ENCODE measurements at regions not wholly inside any gene's neighbourhood (a gene's known extent, or its start where the extent isn't known, plus 50 kb on each side); places are given as distances from the start of the nearest gene placed in this dataset.

DNA sequence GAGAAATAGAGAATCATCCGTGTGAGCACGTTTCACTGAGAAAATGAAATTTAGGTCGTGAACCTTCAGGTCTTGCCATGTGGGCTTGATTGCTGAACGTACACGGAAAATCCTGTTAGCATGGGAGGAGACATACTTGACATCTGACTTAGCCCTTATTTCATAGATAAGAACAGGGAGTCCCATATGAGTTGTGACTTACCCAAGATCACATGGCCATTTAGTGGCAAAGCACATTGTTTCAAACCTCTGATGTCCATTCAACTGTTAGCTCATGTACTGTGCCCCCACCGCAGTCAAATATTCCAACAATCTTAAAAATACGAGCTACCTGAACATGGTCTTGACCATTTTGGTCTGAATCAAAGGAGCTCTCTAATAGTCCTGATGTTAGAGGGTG, 411.2 kb upstream of the FZD8 start:
- TF ChIP-seq, protein P1, sequence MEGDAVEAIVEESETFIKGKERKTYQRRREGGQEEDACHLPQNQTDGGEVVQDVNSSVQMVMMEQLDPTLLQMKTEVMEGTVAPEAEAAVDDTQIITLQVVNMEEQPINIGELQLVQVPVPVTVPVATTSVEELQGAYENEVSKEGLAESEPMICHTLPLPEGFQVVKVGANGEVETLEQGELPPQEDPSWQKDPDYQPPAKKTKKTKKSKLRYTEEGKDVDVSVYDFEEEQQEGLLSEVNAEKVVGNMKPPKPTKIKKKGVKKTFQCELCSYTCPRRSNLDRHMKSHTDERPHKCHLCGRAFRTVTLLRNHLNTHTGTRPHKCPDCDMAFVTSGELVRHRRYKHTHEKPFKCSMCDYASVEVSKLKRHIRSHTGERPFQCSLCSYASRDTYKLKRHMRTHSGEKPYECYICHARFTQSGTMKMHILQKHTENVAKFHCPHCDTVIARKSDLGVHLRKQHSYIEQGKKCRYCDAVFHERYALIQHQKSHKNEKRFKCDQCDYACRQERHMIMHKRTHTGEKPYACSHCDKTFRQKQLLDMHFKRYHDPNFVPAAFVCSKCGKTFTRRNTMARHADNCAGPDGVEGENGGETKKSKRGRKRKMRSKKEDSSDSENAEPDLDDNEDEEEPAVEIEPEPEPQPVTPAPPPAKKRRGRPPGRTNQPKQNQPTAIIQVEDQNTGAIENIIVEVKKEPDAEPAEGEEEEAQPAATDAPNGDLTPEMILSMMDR (IDR thresholded peaks at IDR 0.05; ENCODE audit: low read depth, low read length), result no peak
- no peak for TF ChIP-seq EZH2phosphoT487 (IDR thresholded peaks at IDR 0.05; ENCODE audit: low read depth)

All from OCI-LY3 (cell line).